Lower lobe of right lung (tissue), 2 donors: ENCODE measurements at regions not wholly inside any gene's neighbourhood (a gene's known extent, or its start where the extent isn't known, plus 50 kb on each side); places are given as distances from the start of the nearest gene placed in this dataset.
"Not testable (repeated sequence)": the region's sequence is repeated elsewhere in the genome, so short reads cannot be mapped to it uniquely, and the experiment has no call there.

ENCODE experiments used
- ATAC-seq, 2 donors: fragments of 200-7000 bp; cut with Tn5 transposase; one replicate each; pipeline ENCODE4 v1.9.1; 2020 to 2022; ENCODE audit warnings: mild to moderate bottlenecking in 2 of 2, moderate library complexity in 2 of 2
- DNase-seq: peaks from one replicate; pipeline ENCODE4 v3.0.0-alpha.2; 2020
- H3K27ac ChIP-seq: fragments of 200-600 bp; one replicate; pipeline ENCODE4 v1.8.0; 2022
- H3K27me3 ChIP-seq: fragments of 200-600 bp; one replicate; pipeline ENCODE4 v1.8.0; 2022; ENCODE audit warnings: low read depth
- H3K36me3 ChIP-seq: fragments of 200-600 bp; one replicate; pipeline ENCODE4 v1.8.0; 2022; ENCODE audit warnings: mild to moderate bottlenecking
- H3K4me1 ChIP-seq: fragments of 200-600 bp; one replicate; pipeline ENCODE4 v1.8.0; 2022
- H3K4me3 ChIP-seq: fragments of 200-600 bp; one replicate; pipeline ENCODE4 v1.8.0; 2022; ENCODE audit warnings: mild to moderate bottlenecking
- H3K9me3 ChIP-seq: fragments of 200-600 bp; one replicate; pipeline ENCODE4 v1.8.0; 2022
- intact Hi-C: fragments of 100-400 bp; cut with DNase I; formaldehyde crosslinking; loops from one replicate; pipeline ENCODE4 v1.11.0; 2022
- TF ChIP-seq, protein P1 (sequence below): fragments of 200-600 bp; IDR thresholded peaks from one replicate; pipeline ENCODE4 v1.8.0; 2022; ENCODE audit warnings: antibody characterized with exemption, mild to moderate bottlenecking
- donor health status: DM: no; HTN: yes; CAD: no; lungs with severe emphysema.

DNA sequence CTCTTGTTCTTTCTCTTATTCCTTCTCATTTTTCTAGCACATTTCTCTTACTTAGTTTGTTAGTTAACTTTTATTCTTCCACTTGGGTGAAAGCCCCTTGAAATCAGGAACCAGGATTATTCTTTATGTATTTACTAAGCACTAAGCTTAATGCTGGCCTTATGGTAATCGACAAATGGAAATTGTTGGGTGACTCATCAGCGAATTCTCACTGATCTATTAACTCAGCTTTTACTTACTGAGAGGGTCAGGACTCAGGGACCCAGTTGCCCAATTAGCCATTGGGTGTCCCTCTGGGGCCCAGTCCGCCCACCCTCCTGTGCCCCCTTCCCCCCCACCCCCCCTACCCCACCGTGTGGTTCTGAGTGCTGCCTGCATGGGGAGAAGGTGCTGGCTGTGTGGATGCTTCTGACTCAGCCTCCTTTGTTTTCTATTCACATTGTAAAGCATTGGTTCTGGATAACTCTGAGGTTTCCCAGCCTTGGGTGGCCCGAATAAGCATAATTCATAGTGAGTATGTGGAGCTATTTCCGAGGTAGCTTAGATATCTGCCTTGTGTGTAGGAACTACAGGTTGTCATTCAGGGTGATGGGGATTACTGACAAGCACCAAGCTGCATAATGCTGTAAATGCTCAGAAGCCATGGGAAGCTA is 240.9 kb downstream of the FGF9 start:
- Histone ChIP-seq H3K27me3 (no peaks in the 10 kb centered on the region), H3K27ac (no peak overlapping the region), H3K4me3 (no peak overlapping the region), H3K36me3 (no peaks in the 10 kb centered on the region), H3K4me1 (no peaks in the 10 kb centered on the region), H3K9me3 (no peaks in the 10 kb centered on the region)
- TF ChIP-seq, protein P1, sequence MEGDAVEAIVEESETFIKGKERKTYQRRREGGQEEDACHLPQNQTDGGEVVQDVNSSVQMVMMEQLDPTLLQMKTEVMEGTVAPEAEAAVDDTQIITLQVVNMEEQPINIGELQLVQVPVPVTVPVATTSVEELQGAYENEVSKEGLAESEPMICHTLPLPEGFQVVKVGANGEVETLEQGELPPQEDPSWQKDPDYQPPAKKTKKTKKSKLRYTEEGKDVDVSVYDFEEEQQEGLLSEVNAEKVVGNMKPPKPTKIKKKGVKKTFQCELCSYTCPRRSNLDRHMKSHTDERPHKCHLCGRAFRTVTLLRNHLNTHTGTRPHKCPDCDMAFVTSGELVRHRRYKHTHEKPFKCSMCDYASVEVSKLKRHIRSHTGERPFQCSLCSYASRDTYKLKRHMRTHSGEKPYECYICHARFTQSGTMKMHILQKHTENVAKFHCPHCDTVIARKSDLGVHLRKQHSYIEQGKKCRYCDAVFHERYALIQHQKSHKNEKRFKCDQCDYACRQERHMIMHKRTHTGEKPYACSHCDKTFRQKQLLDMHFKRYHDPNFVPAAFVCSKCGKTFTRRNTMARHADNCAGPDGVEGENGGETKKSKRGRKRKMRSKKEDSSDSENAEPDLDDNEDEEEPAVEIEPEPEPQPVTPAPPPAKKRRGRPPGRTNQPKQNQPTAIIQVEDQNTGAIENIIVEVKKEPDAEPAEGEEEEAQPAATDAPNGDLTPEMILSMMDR = no peak
- intact Hi-C loops = no loop called here
- ATAC-seq = no peak
- no peak for DNase-seq

- TF ChIP-seq, protein P1 = no peak
- no peak overlapping the region for H3K27ac ChIP-seq
- no peaks in the 10 kb centered on the region for H3K9me3 ChIP-seq
- no peaks in the 10 kb centered on the region for H3K36me3 ChIP-seq
- no peaks in the 10 kb centered on the region for H3K4me1 ChIP-seq
- intact Hi-C loops = no loop called here
- ATAC-seq (no peak), DNase-seq (no peak)
- no peak overlapping the region for H3K4me3 ChIP-seq
- no peaks in the 10 kb centered on the region for H3K27me3 ChIP-seq
These were observed 242.1 kb downstream of the FGF9 start for GRCh38 chr13:21913010-21913409.

GRCh38 chr13:21917086-21918015 is 246.5 kb downstream of the FGF9 start:
- Histone ChIP-seq H3K9me3 (no peaks in the 10 kb centered on the region), H3K27ac (no peak overlapping the region), H3K27me3 (no peaks in the 10 kb centered on the region), H3K4me1 (no peaks in the 10 kb centered on the region), H3K4me3 (no peak overlapping the region), H3K36me3 (no peaks in the 10 kb centered on the region)
- TF ChIP-seq, protein P1 = no peak
- DNase-seq (no peak), ATAC-seq (no peak)
- intact Hi-C loops = no loop called here

GRCh38 chr13:21920802-21921201 is 249.9 kb downstream of the FGF9 start:
- ATAC-seq, DNase-seq, H3K27ac ChIP-seq, H3K4me3 ChIP-seq, intact Hi-C loops, H3K27me3 ChIP-seq, H3K9me3 ChIP-seq, H3K4me1 ChIP-seq, H3K36me3 ChIP-seq: not testable (repeated sequence)

- DNase-seq (no peak), ATAC-seq (no peak)
- no peaks in the 10 kb centered on the region for H3K27me3 ChIP-seq
- H3K4me3 ChIP-seq = no peak overlapping the region
- H3K36me3 ChIP-seq = no peaks in the 10 kb centered on the region
- H3K27ac ChIP-seq = no peak overlapping the region
- no peaks in the 10 kb centered on the region for H3K9me3 ChIP-seq
- intact Hi-C loops = no loop called here
- TF ChIP-seq, protein P1 = no peak
- no peaks in the 10 kb centered on the region for H3K4me1 ChIP-seq
These were observed 254.1 kb downstream of the FGF9 start for GRCh38 chr13:21924958-21925357.

- TF ChIP-seq, protein P1 = no peak
- no peak for ATAC-seq
- intact Hi-C loops = no loop called here
These were observed 254.8 kb downstream of the FGF9 start for GRCh38 chr13:21925720-21926119.

More at GRCh38 chr13:21925720-21926119, 254.8 kb downstream of the FGF9 start:
- H3K27ac ChIP-seq = no peak overlapping the region
- no peak for DNase-seq
- no peaks in the 10 kb centered on the region for H3K9me3 ChIP-seq
- no peaks in the 10 kb centered on the region for H3K36me3 ChIP-seq
- H3K4me3 ChIP-seq = no peak overlapping the region
- no peaks in the 10 kb centered on the region for H3K27me3 ChIP-seq
- H3K4me1 ChIP-seq = no peaks in the 10 kb centered on the region
